Thoracic aorta (tissue), 2 donors: ENCODE measurements at regions not wholly inside any gene's neighbourhood (a gene's known extent, or its start where the extent isn't known, plus 50 kb on each side); places are given as distances from the start of the nearest gene placed in this dataset.

Experiments used
- ATAC-seq: fragments of 150-250 bp; one replicate; pipeline ENCODE4 v1.8.0; 2017; ENCODE audit warnings: low read depth; ENCODE audit not compliant: insufficient number of reproducible peaks, low FRiP score
- DNase-seq: peaks from one replicate; pipeline ENCODE4 v3.0.0-alpha.2; 2020; ENCODE audit warnings: low spot score
- H3K27ac ChIP-seq, 2 donors: fragments of 200-600 bp; sonication (generic); 1 replicate in 1 of 2; 2 replicates in 1 of 2; pipeline ENCODE4 v1.5.1; 2016; ENCODE audit warnings: mild to moderate bottlenecking in 2 of 2, moderate library complexity in 2 of 2
- H3K27me3 ChIP-seq: fragments of 200-600 bp; sonication (generic); replicated peaks from 2 replicates; pipeline ENCODE4 v1.6.0; 2016; ENCODE audit warnings: mild to moderate bottlenecking; ENCODE audit not compliant: insufficient read depth
- H3K36me3 ChIP-seq: fragments of 200-600 bp; sonication (generic); one replicate; pipeline ENCODE4 v1.5.1; 2016
- H3K4me1 ChIP-seq, 2 donors: fragments of 200-600 bp; sonication (generic); 1 replicate in 1 of 2; 2 replicates in 1 of 2; pipeline versions ENCODE4 v1.5.1 to v1.6.0; 2016; ENCODE audit warnings: low read depth in 2 of 2, mild to moderate bottlenecking in 1 of 2; ENCODE audit not compliant: control insufficient read depth in 1 of 2
- H3K4me3 ChIP-seq: fragments of 200-600 bp; sonication (generic); 2 replicates; pipeline ENCODE4 v1.5.1; 2016; ENCODE audit warnings: mild to moderate bottlenecking
- H3K9me3 ChIP-seq: fragments of 200-600 bp; sonication (generic); 2 replicates; pipeline ENCODE4 v1.5.1; 2016
- CTCF ChIP-seq: fragments of 200-600 bp; sonication (generic); IDR thresholded peaks from one replicate; pipeline ENCODE4 v1.5.1; 2019; ENCODE audit warnings: antibody characterized with exemption

GRCh38 chr3:159146856-159147435 is 345.1 kb downstream of the MFSD1 start:
- H3K27me3 ChIP-seq: no peaks in the 10 kb centered on the region
- no peaks in the 10 kb centered on the region for H3K36me3 ChIP-seq
- ATAC-seq (no peak), DNase-seq (no peak)
- H3K27ac ChIP-seq: no peak overlapping the region
- no peaks in the 10 kb centered on the region for H3K4me1 ChIP-seq
- no peaks in the 10 kb centered on the region for H3K9me3 ChIP-seq
- H3K4me3 ChIP-seq: no peak overlapping the region
- TF ChIP-seq CTCF: no peak

- Histone ChIP-seq H3K36me3 (no peaks in the 10 kb centered on the region), H3K27me3 (no peaks in the 10 kb centered on the region), H3K27ac (no peak overlapping the region), H3K4me1 (no peaks in the 10 kb centered on the region), H3K4me3 (no peak overlapping the region), H3K9me3 (no peaks in the 10 kb centered on the region)
- ATAC-seq (no peak), DNase-seq (no peak)
- TF ChIP-seq CTCF: no peak
Measured at GRCh38 chr3:159147813-159148212, 346.0 kb downstream of the MFSD1 start.

- Histone ChIP-seq H3K36me3 (no peaks in the 10 kb centered on the region), H3K27ac (no peak overlapping the region), H3K27me3 (no peaks in the 10 kb centered on the region), H3K4me1 (no peaks in the 10 kb centered on the region), H3K9me3 (no peaks in the 10 kb centered on the region), H3K4me3 (no peak overlapping the region)
- ATAC-seq (no peak), DNase-seq (no peak)
- no peak for TF ChIP-seq CTCF
Measured at GRCh38 chr3:159148466-159148865, 346.6 kb downstream of the MFSD1 start.

GRCh38 chr3:159149131-159149530 is 347.3 kb downstream of the MFSD1 start:
- Histone ChIP-seq H3K36me3 (no peaks in the 10 kb centered on the region), H3K4me1 (no peaks in the 10 kb centered on the region), H3K4me3 (no peak overlapping the region), H3K9me3 (no peaks in the 10 kb centered on the region), H3K27ac (no peak overlapping the region), H3K27me3 (no peaks in the 10 kb centered on the region)
- no peak for DNase-seq
- TF ChIP-seq CTCF: no peak
- no peak for ATAC-seq

GRCh38 chr3:159149633-159150032 is 347.8 kb downstream of the MFSD1 start:
- no peak for ATAC-seq
- Histone ChIP-seq H3K27ac (no peak overlapping the region), H3K9me3 (no peaks in the 10 kb centered on the region), H3K27me3 (no peaks in the 10 kb centered on the region), H3K4me1 (no peaks in the 10 kb centered on the region), H3K36me3 (no peaks in the 10 kb centered on the region), H3K4me3 (no peak overlapping the region)
- no peak for TF ChIP-seq CTCF
- no peak for DNase-seq
